Progenitor cell of endocrine pancreas (in vitro differentiated cells): ENCODE measurements at regions not wholly inside any gene's neighbourhood (a gene's known extent, or its start where the extent isn't known, plus 50 kb on each side); places are given as distances from the start of the nearest gene placed in this dataset.

ENCODE experiments used
- DNase-seq: peaks from one replicate; pipeline ENCODE4 v3.0.0; 2021; ENCODE audit warnings: low spot score; ENCODE audit not compliant: unreplicated experiment
- H3K27ac Mint-ChIP-seq: 2 replicates; pipeline ENCODE4 v1.8.0; 2021; ENCODE audit warnings: mild to moderate bottlenecking, moderate library complexity, mixed read lengths
- H3K27me3 Mint-ChIP-seq: 2 replicates; pipeline ENCODE4 v1.8.0; 2021; ENCODE audit warnings: mixed read lengths
- H3K36me3 Mint-ChIP-seq: 2 replicates; pipeline ENCODE4 v1.8.0; 2022; ENCODE audit warnings: mixed read lengths; ENCODE audit not compliant: insufficient read depth
- H3K4me1 Mint-ChIP-seq: 2 replicates; pipeline ENCODE4 v1.8.0; 2021; ENCODE audit warnings: low read depth, mixed read lengths
- H3K4me3 Mint-ChIP-seq: 2 replicates; pipeline ENCODE4 v1.8.0; 2021; ENCODE audit warnings: low read depth, mild to moderate bottlenecking, moderate library complexity, mixed read lengths
- H3K9me3 Mint-ChIP-seq: 2 replicates; pipeline ENCODE4 v1.8.0; 2021; ENCODE audit warnings: low read depth, mixed read lengths
- TF ChIP-seq, protein P1 (sequence below): fragments of 200-600 bp; sonication (generic); IDR thresholded peaks from one replicate; pipeline ENCODE4 v1.5.0; 2021; ENCODE audit warnings: antibody characterized with exemption, mild to moderate bottlenecking; ENCODE audit not compliant: unreplicated experiment

DNA sequence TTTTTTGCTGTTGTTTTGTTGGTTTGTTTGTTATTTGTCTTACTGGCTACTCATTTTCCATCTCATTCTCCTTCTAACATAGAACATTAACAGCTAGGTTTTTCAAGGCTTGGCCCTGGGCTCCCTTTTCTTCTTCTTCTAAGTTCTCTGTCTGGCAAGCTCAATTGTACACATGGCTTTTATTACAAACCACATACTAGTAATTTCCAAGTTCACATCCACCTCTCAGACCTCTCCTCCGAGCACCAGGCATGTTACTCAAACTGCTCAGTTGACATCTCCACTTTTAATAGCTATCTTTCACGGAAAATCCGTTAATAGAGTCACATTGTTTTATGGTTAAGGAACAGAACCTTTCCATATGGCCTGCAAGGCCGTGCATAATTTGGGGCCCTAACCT, 736.9 kb upstream of the ADAMTS5 start:
- Mint-ChIP-seq H3K27ac (no peak overlapping the region), H3K9me3 (peaks cover 16% of the 10 kb centered on the region)
- TF ChIP-seq, protein P1, sequence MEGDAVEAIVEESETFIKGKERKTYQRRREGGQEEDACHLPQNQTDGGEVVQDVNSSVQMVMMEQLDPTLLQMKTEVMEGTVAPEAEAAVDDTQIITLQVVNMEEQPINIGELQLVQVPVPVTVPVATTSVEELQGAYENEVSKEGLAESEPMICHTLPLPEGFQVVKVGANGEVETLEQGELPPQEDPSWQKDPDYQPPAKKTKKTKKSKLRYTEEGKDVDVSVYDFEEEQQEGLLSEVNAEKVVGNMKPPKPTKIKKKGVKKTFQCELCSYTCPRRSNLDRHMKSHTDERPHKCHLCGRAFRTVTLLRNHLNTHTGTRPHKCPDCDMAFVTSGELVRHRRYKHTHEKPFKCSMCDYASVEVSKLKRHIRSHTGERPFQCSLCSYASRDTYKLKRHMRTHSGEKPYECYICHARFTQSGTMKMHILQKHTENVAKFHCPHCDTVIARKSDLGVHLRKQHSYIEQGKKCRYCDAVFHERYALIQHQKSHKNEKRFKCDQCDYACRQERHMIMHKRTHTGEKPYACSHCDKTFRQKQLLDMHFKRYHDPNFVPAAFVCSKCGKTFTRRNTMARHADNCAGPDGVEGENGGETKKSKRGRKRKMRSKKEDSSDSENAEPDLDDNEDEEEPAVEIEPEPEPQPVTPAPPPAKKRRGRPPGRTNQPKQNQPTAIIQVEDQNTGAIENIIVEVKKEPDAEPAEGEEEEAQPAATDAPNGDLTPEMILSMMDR, result no peak

DNA sequence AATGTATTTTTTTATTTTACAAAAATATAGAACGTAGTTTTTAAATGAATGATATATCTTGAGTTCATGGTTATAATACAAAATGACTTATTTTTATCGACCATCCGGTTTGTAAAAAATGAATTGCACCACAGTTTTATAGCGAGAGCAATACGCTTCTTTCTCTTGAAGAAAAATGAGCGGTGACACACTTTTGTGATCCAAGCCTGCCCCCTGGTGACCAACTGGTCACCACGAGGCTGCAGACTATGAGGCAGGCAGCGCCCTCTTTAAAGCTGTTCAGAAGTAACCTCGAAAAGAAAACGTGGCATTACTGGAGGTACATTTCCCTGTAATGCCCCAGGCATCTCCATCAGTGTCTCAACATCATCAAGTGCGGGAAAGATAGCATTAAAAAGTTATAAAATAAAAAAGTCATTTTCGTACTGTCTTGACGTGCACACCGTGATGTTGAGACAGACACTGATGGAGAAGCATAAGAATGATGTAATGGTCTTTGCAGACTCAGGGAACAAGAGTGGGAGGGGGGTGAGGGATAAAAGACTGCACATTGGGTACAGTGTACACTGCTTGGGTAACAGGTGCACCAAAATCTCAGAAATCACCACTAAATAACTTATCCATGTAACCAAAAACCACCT, 734.2 kb upstream of the ADAMTS5 start:
- Mint-ChIP-seq H3K4me1 (no peaks in the 10 kb centered on the region), H3K4me3 (no peak overlapping the region), H3K27ac (no peak overlapping the region), H3K36me3 (no peaks in the 10 kb centered on the region), H3K9me3 (peaks cover 3% of the 10 kb centered on the region), H3K27me3 (no peaks in the 10 kb centered on the region)
- TF ChIP-seq, protein P1, result peak; percentile 93
- DNase-seq, result peak; percentile 69

More for the DNA sequence above, 736.9 kb upstream of the ADAMTS5 start:
- DNase-seq, result no peak
- Mint-ChIP-seq H3K4me3 (no peak overlapping the region), H3K36me3 (no peaks in the 10 kb centered on the region), H3K4me1 (no peaks in the 10 kb centered on the region), H3K27me3 (no peaks in the 10 kb centered on the region)

DNA sequence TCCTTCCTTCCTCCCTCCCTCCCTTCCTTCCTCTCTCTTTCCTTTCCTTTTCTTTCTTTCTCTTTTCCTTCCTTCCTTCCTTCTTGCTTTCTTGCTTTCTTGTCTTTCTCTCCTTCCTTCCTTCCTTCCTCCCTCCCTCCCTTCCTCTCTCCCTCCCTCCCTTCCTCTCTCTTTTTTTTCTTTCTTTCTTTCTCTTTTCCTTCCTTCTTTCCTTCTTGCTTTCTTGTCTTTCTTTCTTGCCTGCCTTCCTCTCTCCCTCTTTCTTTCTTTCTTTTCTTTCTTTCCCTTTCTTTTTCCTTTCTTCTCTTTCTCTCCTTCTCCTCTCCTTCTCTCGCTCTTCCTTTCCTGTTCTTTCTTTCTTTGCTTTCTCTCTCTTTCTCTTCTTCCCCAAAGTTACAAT, 728.4 kb upstream of the ADAMTS5 start:
- Mint-ChIP-seq H3K36me3 (no peaks in the 10 kb centered on the region), H3K27ac (no peak overlapping the region), H3K9me3 (no peaks in the 10 kb centered on the region), H3K4me3 (no peak overlapping the region), H3K27me3 (no peaks in the 10 kb centered on the region), H3K4me1 (no peaks in the 10 kb centered on the region)
- TF ChIP-seq, protein P1, result no peak
- DNase-seq, result no peak

DNA sequence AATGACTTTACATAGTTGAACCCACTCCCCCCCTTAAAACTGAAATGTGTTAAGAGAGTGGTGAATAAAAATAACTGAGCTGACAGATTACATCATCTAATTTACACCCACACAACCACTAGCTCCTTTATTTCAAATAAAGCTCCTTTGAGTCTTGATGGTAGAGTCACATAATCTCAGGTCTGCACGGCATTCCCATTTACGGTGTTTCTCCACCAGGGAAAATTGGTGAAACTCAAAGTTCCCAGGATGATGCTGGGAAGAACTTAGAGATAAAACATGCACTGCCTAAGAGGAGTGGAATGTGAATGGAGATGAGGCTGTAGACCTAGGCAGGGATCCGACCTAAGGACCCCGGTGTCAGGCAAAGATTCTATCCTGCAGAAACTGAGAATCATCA, 727.8 kb upstream of the ADAMTS5 start:
- Mint-ChIP-seq H3K27me3 (no peaks in the 10 kb centered on the region), H3K4me1 (no peaks in the 10 kb centered on the region), H3K4me3 (no peak overlapping the region), H3K27ac (no peak overlapping the region), H3K9me3 (no peaks in the 10 kb centered on the region), H3K36me3 (no peaks in the 10 kb centered on the region)
- no peak for DNase-seq
- TF ChIP-seq, protein P1, result no peak

DNA sequence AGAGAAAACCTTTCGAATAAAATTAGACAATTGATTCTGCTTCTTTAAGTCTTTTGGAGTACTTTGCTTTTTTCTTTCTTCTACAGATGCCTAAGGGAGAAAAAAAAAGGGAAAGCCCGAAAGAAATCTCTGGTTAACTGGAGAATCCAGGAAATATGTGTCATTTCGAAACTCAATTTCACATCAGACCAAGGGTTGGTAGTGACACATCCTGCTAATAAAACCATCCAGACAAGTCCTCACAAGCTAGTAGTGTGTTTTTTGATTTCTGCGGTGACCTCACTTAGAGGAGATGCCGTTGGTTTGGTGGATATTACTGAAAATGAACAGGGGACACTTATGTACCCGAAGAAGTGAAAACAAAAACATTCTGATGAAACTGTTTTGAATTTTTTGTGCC, 726.5 kb upstream of the ADAMTS5 start:
- H3K27ac Mint-ChIP-seq, result no peak overlapping the region
- H3K36me3 Mint-ChIP-seq, result no peaks in the 10 kb centered on the region
- DNase-seq, result no peak
- no peaks in the 10 kb centered on the region for H3K4me1 Mint-ChIP-seq
- TF ChIP-seq, protein P1, result no peak
- H3K9me3 Mint-ChIP-seq, result peaks cover 2% of the 10 kb centered on the region
- H3K27me3 Mint-ChIP-seq, result no peaks in the 10 kb centered on the region
- H3K4me3 Mint-ChIP-seq, result no peak overlapping the region
